MM.1S (cell line): ENCODE measurements at regions not wholly inside any gene's neighbourhood (a gene's known extent, or its start where the extent isn't known, plus 50 kb on each side); places are given as distances from the start of the nearest gene placed in this dataset.

Experiments
- EZH2 ChIP-seq: fragments of 300-600 bp; sonication (generic); optimal IDR thresholded peaks from 2 replicates; pipeline ENCODE3; 2017; ENCODE audit warnings: low read depth, mild to moderate bottlenecking, antibody characterized with exemption, low read length, mixed read lengths
- EZH2phosphoT487 ChIP-seq: fragments of 300-600 bp; sonication (generic); IDR thresholded peaks from 2 replicates; pipeline ENCODE4 v1.6.1; 2018; ENCODE audit warnings: antibody characterized with exemption, low read length
- TF ChIP-seq, protein P1 (sequence below): fragments of 300-600 bp; sonication (generic); IDR thresholded peaks from 2 replicates; pipeline ENCODE4 v1.5.1; 2016; ENCODE audit warnings: antibody characterized with exemption, low read length, mixed read lengths

GRCh38 chr19:13681509-13681908 is 82.8 kb upstream of the MRI1 start:
- TF ChIP-seq, protein P1, sequence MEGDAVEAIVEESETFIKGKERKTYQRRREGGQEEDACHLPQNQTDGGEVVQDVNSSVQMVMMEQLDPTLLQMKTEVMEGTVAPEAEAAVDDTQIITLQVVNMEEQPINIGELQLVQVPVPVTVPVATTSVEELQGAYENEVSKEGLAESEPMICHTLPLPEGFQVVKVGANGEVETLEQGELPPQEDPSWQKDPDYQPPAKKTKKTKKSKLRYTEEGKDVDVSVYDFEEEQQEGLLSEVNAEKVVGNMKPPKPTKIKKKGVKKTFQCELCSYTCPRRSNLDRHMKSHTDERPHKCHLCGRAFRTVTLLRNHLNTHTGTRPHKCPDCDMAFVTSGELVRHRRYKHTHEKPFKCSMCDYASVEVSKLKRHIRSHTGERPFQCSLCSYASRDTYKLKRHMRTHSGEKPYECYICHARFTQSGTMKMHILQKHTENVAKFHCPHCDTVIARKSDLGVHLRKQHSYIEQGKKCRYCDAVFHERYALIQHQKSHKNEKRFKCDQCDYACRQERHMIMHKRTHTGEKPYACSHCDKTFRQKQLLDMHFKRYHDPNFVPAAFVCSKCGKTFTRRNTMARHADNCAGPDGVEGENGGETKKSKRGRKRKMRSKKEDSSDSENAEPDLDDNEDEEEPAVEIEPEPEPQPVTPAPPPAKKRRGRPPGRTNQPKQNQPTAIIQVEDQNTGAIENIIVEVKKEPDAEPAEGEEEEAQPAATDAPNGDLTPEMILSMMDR = no peak
- TF ChIP-seq EZH2 (no peak), EZH2phosphoT487 (no peak)
